Breast epithelium (tissue), 3 donors: ENCODE measurements at regions not wholly inside any gene's neighbourhood (a gene's known extent, or its start where the extent isn't known, plus 50 kb on each side); places are given as distances from the start of the nearest gene placed in this dataset.

Experiments used
- POLR2A ChIP-seq: fragments of 450-650 bp; IDR thresholded peaks from one replicate; pipeline ENCODE4 v1.6.1; 2016; ENCODE audit warnings: antibody characterized with exemption, mild to moderate bottlenecking, moderate library complexity
- POLR2AphosphoS5 ChIP-seq, 3 donors: sonication (generic); formaldehyde crosslinking; IDR thresholded peaks; one replicate each; pipeline ENCODE4 v1.6.1; 2017; ENCODE audit warnings: antibody characterized with exemption in 3 of 3
- TF ChIP-seq, protein P1 (sequence below), 3 donors: fragments of 450-650 bp; IDR thresholded peaks; one replicate each; pipeline ENCODE4 v1.5.1; 2016 to 2017; ENCODE audit warnings: antibody characterized with exemption in 3 of 3, mild to moderate bottlenecking in 3 of 3, moderate library complexity in 3 of 3

DNA sequence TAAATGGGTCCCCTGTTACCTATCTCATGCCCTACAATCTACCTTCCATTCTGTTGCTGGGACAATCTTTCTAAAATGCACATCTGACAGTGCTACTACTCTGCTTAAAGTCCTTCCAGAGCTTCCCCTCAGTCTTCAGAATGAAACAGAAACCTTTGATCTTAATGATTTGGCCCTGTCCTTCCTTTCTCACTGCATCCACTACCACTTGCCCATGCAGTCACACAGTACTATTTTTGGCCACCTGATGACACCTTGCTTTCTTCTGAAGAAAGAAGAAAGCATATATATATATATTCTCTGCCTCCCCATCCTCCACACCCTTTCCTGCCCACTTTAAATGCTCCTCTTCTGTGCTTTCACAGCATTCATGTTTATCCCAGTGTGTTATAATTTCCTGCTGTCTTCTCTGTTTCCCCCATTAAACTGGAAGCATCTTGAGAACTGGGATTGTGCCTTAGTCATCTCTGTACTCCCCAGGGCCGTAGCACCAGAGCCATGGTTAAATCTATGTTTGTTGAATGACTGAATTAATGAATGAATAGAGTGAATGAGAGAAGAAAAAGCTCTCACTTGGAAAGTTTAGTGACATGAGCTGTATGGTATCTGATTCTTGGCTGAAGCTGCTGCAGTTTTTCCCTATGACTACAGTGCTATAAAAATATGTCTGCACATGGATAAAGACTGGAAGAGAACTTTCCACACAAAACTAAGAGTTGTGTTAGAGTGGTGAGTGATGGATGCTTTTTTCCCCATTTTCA is 56.2 kb downstream of the RTL9 start:
- TF ChIP-seq POLR2AphosphoS5 (IDR thresholded peaks at IDR 0.05), result no peak
- TF ChIP-seq, protein P1, sequence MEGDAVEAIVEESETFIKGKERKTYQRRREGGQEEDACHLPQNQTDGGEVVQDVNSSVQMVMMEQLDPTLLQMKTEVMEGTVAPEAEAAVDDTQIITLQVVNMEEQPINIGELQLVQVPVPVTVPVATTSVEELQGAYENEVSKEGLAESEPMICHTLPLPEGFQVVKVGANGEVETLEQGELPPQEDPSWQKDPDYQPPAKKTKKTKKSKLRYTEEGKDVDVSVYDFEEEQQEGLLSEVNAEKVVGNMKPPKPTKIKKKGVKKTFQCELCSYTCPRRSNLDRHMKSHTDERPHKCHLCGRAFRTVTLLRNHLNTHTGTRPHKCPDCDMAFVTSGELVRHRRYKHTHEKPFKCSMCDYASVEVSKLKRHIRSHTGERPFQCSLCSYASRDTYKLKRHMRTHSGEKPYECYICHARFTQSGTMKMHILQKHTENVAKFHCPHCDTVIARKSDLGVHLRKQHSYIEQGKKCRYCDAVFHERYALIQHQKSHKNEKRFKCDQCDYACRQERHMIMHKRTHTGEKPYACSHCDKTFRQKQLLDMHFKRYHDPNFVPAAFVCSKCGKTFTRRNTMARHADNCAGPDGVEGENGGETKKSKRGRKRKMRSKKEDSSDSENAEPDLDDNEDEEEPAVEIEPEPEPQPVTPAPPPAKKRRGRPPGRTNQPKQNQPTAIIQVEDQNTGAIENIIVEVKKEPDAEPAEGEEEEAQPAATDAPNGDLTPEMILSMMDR (IDR thresholded peaks at IDR 0.05), result no peak
- TF ChIP-seq POLR2A, result no peak
